ENCODE measurements at regions not wholly inside any gene's neighbourhood (a gene's known extent, or its start where the extent isn't known, plus 50 kb on each side); places are given as distances from the start of the nearest gene placed in this dataset.

- no peak for TF ChIP-seq CTCF (IDR thresholded peaks at IDR 0.05; ENCODE audit: low read depth, low read length)
- no peak for DNase-seq (ENCODE audit: extremely low read depth, low read depth)
Measured at GRCh38 chr1:110727246-110727645, 52.5 kb upstream of the KCNA3 start.

GRCh38 chr1:110726755-110727154 is 52.0 kb upstream of the KCNA3 start:
- TF ChIP-seq CTCF (IDR thresholded peaks at IDR 0.05; ENCODE audit: low read depth, low read length), result no peak
- DNase-seq (ENCODE audit: extremely low read depth, low read depth), result no peak
